HepG2 (cell line): ENCODE measurements at regions not wholly inside any gene's neighbourhood (a gene's known extent, or its start where the extent isn't known, plus 50 kb on each side); places are given as distances from the start of the nearest gene placed in this dataset.

Source experiments
- ATAC-seq: fragments of 200-7000 bp; cut with Tn5 transposase; 3 replicates; pipeline ENCODE4 v1.9.1; 2020; ENCODE audit warnings: mild to moderate bottlenecking, moderate library complexity
- BruUV-seq: library from RNA; stranded (reverse); fragments of 400-500 nt; replicated peaks from 2 replicates; lab custom pipeline; 2021; lab: Mats Ljungman, UMichigan
- CTCF ChIA-PET: fragments of 300-600 bp; formaldehyde crosslinking; extraction: SDS; loops from one replicate; lab custom pipeline; 2021; ENCODE audit warnings: low total read pairs, inconsistent platforms, low intra/inter-chr PET ratio; lab: Yijun Ruan, JAX
- POLR2A ChIA-PET: fragments of 350-600 bp; sonication (Branson Sonifier 250); formaldehyde crosslinking; loops from one replicate; lab custom pipeline; 2020; ENCODE audit warnings: antibody characterized with exemption, inconsistent platforms; lab: Yijun Ruan, JAX
- DNase-seq: peaks from one replicate; pipeline ENCODE4 v3.0.0-alpha.2; 2015; ENCODE audit warnings: low spot score
- FAIRE-seq: peaks from 3 replicates; lab custom pipeline; 2011; peaks lifted over from hg19 to GRCh38; lab: Jason Lieb, UNC
- H2AFZ ChIP-seq: one replicate; pipeline ENCODE4 v1.6.1; 2011; ENCODE audit warnings: low read length, inconsistent platforms
- H3K27ac ChIP-seq: fragments of 300-600 bp; 3 replicates; pipeline ENCODE4 v1.8.0; 2011; ENCODE audit warnings: mixed run types, mild to moderate bottlenecking, mixed read lengths, low read length, inconsistent platforms; ENCODE audit not compliant: insufficient read depth; ENCODE audit errors: extremely low read length
- H3K27me3 ChIP-seq, 2 experiments: fragments of 200-600 bp in 1 of 2; 2 replicates in 1 of 2; 3 replicates in 1 of 2; pipeline versions ENCODE4 v1.6.0 to v1.8.0; 2011; ENCODE audit warnings: low read length in 2 of 2, mild to moderate bottlenecking in 2 of 2, moderate library complexity in 2 of 2, inconsistent platforms in 1 of 2; ENCODE audit not compliant: insufficient read depth in 2 of 2, control insufficient read depth in 1 of 2
- H3K36me3 ChIP-seq, 2 experiments: fragments of 200-600 bp in 1 of 2; replicated peaks in 1 of 2; 2 replicates in 1 of 2; 3 replicates in 1 of 2; pipeline versions ENCODE4 v1.5.1 to v1.8.0; 2011; ENCODE audit warnings: low read length in 2 of 2, inconsistent platforms in 1 of 2; ENCODE audit not compliant: insufficient read depth in 2 of 2, control insufficient read depth in 1 of 2
- H3K4me1 ChIP-seq: 2 replicates; pipeline ENCODE4 v1.5.1; 2012; ENCODE audit warnings: low read length, inconsistent platforms; ENCODE audit not compliant: insufficient read depth
- H3K4me2 ChIP-seq: 2 replicates; pipeline ENCODE4 v1.6.0; 2011; ENCODE audit warnings: low read depth, low read length, inconsistent platforms
- H3K4me3 ChIP-seq, 3 experiments: fragments of 200-600 bp in 1 of 3; sonication (generic), shearing (Covaris generic) in 1 of 3; replicated peaks in 1 of 3; 2 replicates each; pipeline ENCODE4 v1.5.1; 2011 to 2016; ENCODE audit warnings: low read length in 3 of 3, inconsistent platforms in 2 of 3, low read depth in 2 of 3, mild to moderate bottlenecking in 2 of 3, control low read depth in 1 of 3, mixed read lengths in 1 of 3; ENCODE audit not compliant: insufficient read depth in 1 of 3
- H3K79me2 ChIP-seq: one replicate; pipeline ENCODE4 v1.6.1; 2011; ENCODE audit warnings: low read length, inconsistent platforms; ENCODE audit not compliant: insufficient read depth
- H3K9ac ChIP-seq: 2 replicates; pipeline ENCODE4 v1.6.0; 2011; ENCODE audit warnings: mild to moderate bottlenecking, low read depth, low read length, inconsistent platforms; ENCODE audit not compliant: insufficient read depth
- H3K9me3 ChIP-seq: 2 replicates; pipeline ENCODE4 v1.5.1; 2012; ENCODE audit warnings: mild to moderate bottlenecking, low read length
- H4K20me1 ChIP-seq: 2 replicates; pipeline ENCODE4 v1.6.0; 2011; ENCODE audit warnings: inconsistent platforms, mild to moderate bottlenecking, low read length, moderate library complexity; ENCODE audit not compliant: insufficient read depth
- CBX2 ChIP-seq, 2 experiments: fragments of 200-600 bp in 1 of 2; sonication (generic); formaldehyde crosslinking in 1 of 2; IDR thresholded peaks; 2 replicates each; pipeline versions ENCODE4 v1.7.0 to v1.8.1; 2018 to 2022; ENCODE audit warnings: low read depth in 2 of 2, low read length in 1 of 2, mild to moderate bottlenecking in 1 of 2, missing genetic modification reagents in 1 of 2
- DNMT3B ChIP-seq: conservative IDR thresholded peaks from 2 replicates; pipeline ENCODE4 v1.6.1; 2016; ENCODE audit warnings: missing biosample characterization, control low read depth
- GATA4 ChIP-seq: sonication (generic); IDR thresholded peaks from 2 replicates; pipeline ENCODE4 v1.6.1; 2016; ENCODE audit warnings: antibody characterized with exemption, low read depth, borderline replicate concordance
- GLI4 ChIP-seq: sonication (generic); formaldehyde crosslinking; IDR thresholded peaks from 2 replicates; pipeline ENCODE4 v1.5.1; 2020; ENCODE audit warnings: missing genetic modification reagents, mild to moderate bottlenecking, moderate library complexity, borderline replicate concordance
- HMGA1 ChIP-seq: sonication (generic); formaldehyde crosslinking; conservative IDR thresholded peaks from 2 replicates; pipeline ENCODE4 v1.4.0; 2020; ENCODE audit warnings: missing genetic modification reagents
- MZF1 ChIP-seq: sonication (generic); formaldehyde crosslinking; IDR thresholded peaks from 2 replicates; pipeline ENCODE4 v1.8.1; 2023; ENCODE audit warnings: mild to moderate bottlenecking, missing genetic modification reagents, borderline replicate concordance
- POLR2A ChIP-seq, 2 experiments: IDR thresholded peaks; 2 replicates each; pipeline ENCODE4 v1.6.1; 2011; ENCODE audit warnings: low read depth in 2 of 2, low read length in 2 of 2, mild to moderate bottlenecking in 1 of 2, moderate library complexity in 1 of 2; ENCODE audit not compliant: insufficient read depth in 1 of 2
- SOX13 ChIP-seq, 3 experiments: fragments of 450-650 bp in 1 of 3; sonication (generic) in 1 of 3; formaldehyde crosslinking in 1 of 3; IDR thresholded peaks in 2 of 3; conservative IDR thresholded peaks in 1 of 3; 2 replicates each; pipeline versions ENCODE4 v1.5.0 to v1.6.1; 2016 to 2020; ENCODE audit warnings: antibody characterized with exemption in 1 of 3, mild to moderate bottlenecking in 1 of 3, missing compliant biosample characterization in 1 of 3, missing genetic modification reagents in 1 of 3, moderate library complexity in 1 of 3
- SRSF4 ChIP-seq: fragments of 200-400 bp; formaldehyde crosslinking; IDR thresholded peaks from one replicate; pipeline ENCODE4 v1.6.1; 2018; ENCODE audit warnings: mild to moderate bottlenecking, low read depth, low read length, moderate library complexity; ENCODE audit not compliant: poor library complexity, severe bottlenecking
- ZC3H4 ChIP-seq: sonication (generic); formaldehyde crosslinking; IDR thresholded peaks from 2 replicates; pipeline ENCODE4 v1.4.0; 2020; ENCODE audit warnings: missing genetic modification reagents, borderline replicate concordance
- ZNF30 ChIP-seq: sonication (generic); formaldehyde crosslinking; IDR thresholded peaks from 2 replicates; pipeline ENCODE4 v1.5.0; 2020; ENCODE audit warnings: mild to moderate bottlenecking, missing genetic modification reagents
- ZNF644 ChIP-seq: IDR thresholded peaks from 2 replicates; pipeline ENCODE4 v1.6.1; 2016; ENCODE audit warnings: low read depth
- WGBS: methylation state at CpG from one replicate; pipeline ENCODE4 v1.1.6; 2017; ENCODE audit warnings: low lambda C conversion rate; 5-methylcytosine and 5-hydroxymethylcytosine counted together
- in situ Hi-C: cut with HindIII; loops from 2 replicates; pipeline ENCODE4 v1.10.0; 2017; ENCODE audit warnings: low pct_unique_long_range_greater_than_20kb; ENCODE audit not compliant: extremely low pct_ligation_motif_present
- intact Hi-C: fragments of 100-400 bp; cut with micrococcal nuclease; formaldehyde crosslinking; loops from one replicate; pipeline ENCODE4 v1.10.0; 2022; ENCODE audit not compliant: unreplicated experiment
- TF ChIP-seq, protein P1 (sequence below): sonication (generic); formaldehyde crosslinking; IDR thresholded peaks from 2 replicates; pipeline ENCODE4 v1.8.0; 2022; ENCODE audit warnings: mild to moderate bottlenecking, missing genetic modification reagents, borderline replicate concordance

DNA sequence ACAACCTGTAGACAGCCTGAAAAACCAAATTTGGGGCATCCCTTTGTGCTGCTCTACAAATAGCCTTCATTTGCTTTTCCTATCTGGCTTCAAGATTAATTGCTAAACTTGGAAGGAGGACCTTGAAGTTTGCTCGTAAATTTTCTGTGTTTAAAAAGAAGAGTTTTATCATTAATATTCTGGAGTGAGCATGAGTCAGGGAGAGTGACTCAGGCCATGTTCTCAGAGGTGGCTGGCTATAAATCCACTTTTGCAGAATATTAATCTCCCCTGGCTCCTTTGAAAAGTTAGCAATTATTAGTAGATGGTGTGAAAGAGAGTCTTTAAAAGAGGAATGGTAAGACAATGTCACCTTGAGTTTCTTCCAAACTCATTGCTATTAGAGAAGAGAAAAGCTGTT lies 91.0 kb downstream of the ANKEF1 start:
- Histone ChIP-seq H3K9me3 (peaks cover 19% of the 10 kb centered on the region), H3K27ac (no peak overlapping the region), H3K36me3 (no peaks in the 10 kb centered on the region), H3K9ac (no peak overlapping the region), H3K4me1 (no peaks in the 10 kb centered on the region), H3K4me2 (no peak overlapping the region), H4K20me1 (no peaks in the 10 kb centered on the region), H3K27me3 (no peaks in the 10 kb centered on the region)
- POLR2A ChIA-PET, result no interaction called here
- DNase-seq (no peak), FAIRE-seq (no peak), ATAC-seq (no peak)
- CTCF ChIA-PET, result no interaction called here
- WGBS, result 2% methylated on average over 1 of the region's 1 CpG
- no TSS peak for BruUV-seq
- TF ChIP-seq CBX2 (IDR thresholded peaks at IDR 0.05; ENCODE audit: low read depth, low read length) (no peak), CBX2 (CRISPR knock-in tag; IDR thresholded peaks at IDR 0.05; ENCODE audit: low read depth) (no peak), GLI4 (CRISPR knock-in tag) (no peak), SRSF4 (no peak), DNMT3B (CRISPR knock-in tag) (no peak), HMGA1 (CRISPR knock-in tag) (no peak), ZNF30 (CRISPR knock-in tag) (no peak), ZNF644 (no peak), MZF1 (CRISPR knock-in tag) (no peak), SOX13 (IDR thresholded peaks at IDR 0.05) (no peak), SOX13 (CRISPR knock-in tag; conservative IDR thresholded peaks at IDR 0.05 in 1 of 2, IDR thresholded peaks at IDR 0.05 in 1 of 2) (no peak), ZC3H4 (CRISPR knock-in tag) (no peak), POLR2A (IDR thresholded peaks at IDR 0.05; ENCODE audit: insufficient read depth in 1 of 2, low read depth in 2 of 2, low read length in 2 of 2) (no peak), GATA4 (no peak)
- TF ChIP-seq, protein P1, sequence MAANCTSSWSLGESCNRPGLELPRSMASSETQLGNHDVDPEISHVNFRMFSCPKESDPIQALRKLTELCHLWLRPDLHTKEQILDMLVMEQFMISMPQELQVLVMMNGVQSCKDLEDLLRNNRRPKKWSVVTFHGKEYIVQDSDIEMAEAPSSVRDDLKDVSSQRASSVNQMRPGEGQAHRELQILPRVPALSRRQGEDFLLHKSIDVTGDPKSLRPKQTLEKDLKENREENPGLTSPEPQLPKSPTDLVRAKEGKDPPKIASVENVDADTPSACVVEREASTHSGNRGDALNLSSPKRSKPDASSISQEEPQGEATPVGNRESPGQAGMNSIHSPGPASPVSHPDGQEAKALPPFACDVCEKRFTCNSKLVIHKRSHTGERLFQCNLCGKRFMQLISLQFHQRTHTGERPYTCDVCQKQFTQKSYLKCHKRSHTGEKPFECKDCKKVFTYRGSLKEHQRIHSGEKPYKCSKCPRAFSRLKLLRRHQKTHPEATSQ (CRISPR knock-in tag), result no peak
- TF ChIP-seq, all 625 proteins: peak for 0
- H3K79me2 ChIP-seq, result no peaks in the 10 kb centered on the region
- in situ Hi-C loops (no loop called here), intact Hi-C loops (no loop called here)
- H2AFZ ChIP-seq, result no peak overlapping the region
- H3K4me3 ChIP-seq, result no peak overlapping the region
